ENCODE measurements at regions not wholly inside any gene's neighbourhood (a gene's known extent, or its start where the extent isn't known, plus 50 kb on each side); places are given as distances from the start of the nearest gene placed in this dataset.

GRCh38 chr2:23012499-23012898, 372.5 kb upstream of the KLHL29 start:
- no peak overlapping the region for H3K27ac ChIP-seq (ENCODE audit: extremely low read length, insufficient read depth, low read length)
- in situ Hi-C loops (cut with HindIII; ENCODE audit: extremely low pct_ligation_motif_present, low pct_unique_long_range_greater_than_20kb) (no loop called here), intact Hi-C loops (cut with micrococcal nuclease; ENCODE audit: unreplicated experiment) (no loop called here)
- H3K27me3 ChIP-seq (ENCODE audit: control insufficient read depth in 1 of 2, insufficient read depth in 2 of 2, low read length in 2 of 2): no peaks in the 10 kb centered on the region
- POLR2A ChIA-PET: no interaction called here
- no peak for DNase-seq (ENCODE audit: low spot score)
- H3K36me3 ChIP-seq (replicated peaks in 1 of 2; ENCODE audit: control insufficient read depth in 1 of 2, insufficient read depth in 2 of 2, low read length in 2 of 2): no peaks in the 10 kb centered on the region
- 4% methylated on average over 2 of the region's 2 CpGs for WGBS (ENCODE audit: low lambda C conversion rate)
- FAIRE-seq: no peak
- peaks cover 6% of the 10 kb centered on the region; the same call in 1 of the 2 replicates for H3K9me3 ChIP-seq (ENCODE audit: low read length)
- H3K4me2 ChIP-seq (ENCODE audit: low read depth, low read length): no peak overlapping the region
- no peaks in the 10 kb centered on the region for H4K20me1 ChIP-seq (ENCODE audit: insufficient read depth, low read length)
- TF ChIP-seq ZFP36L2 (CRISPR knock-in tag; IDR thresholded peaks at IDR 0.05) (no peak), ZNF414 (CRISPR knock-in tag; IDR thresholded peaks at IDR 0.05) (no peak), WIZ (CRISPR knock-in tag; IDR thresholded peaks at IDR 0.05) (no peak), KDM5B (CRISPR knock-in tag; IDR thresholded peaks at IDR 0.05; ENCODE audit: borderline replicate concordance) (no peak), POLR2AphosphoS2 (IDR thresholded peaks at IDR 0.05; ENCODE audit: low read depth, low read length) (no peak), MXD1 (CRISPR knock-in tag; IDR thresholded peaks at IDR 0.05) (no peak), NFYC (CRISPR knock-in tag; IDR thresholded peaks at IDR 0.05) (no peak), ZNF672 (CRISPR knock-in tag; IDR thresholded peaks at IDR 0.05) (no peak), ZNF710 (CRISPR knock-in tag; IDR thresholded peaks at IDR 0.05; ENCODE audit: borderline replicate concordance) (no peak), PAF1 (CRISPR knock-in tag; IDR thresholded peaks at IDR 0.05) (no peak), HIVEP1 (CRISPR knock-in tag; IDR thresholded peaks at IDR 0.05) (no peak)
- H3K4me1 ChIP-seq (ENCODE audit: insufficient read depth, low read length): no peaks in the 10 kb centered on the region
- no peak overlapping the region for H2AFZ ChIP-seq (ENCODE audit: low read length)
- H3K9ac ChIP-seq (ENCODE audit: insufficient read depth, low read depth, low read length): no peak overlapping the region
- CTCF ChIA-PET (ENCODE audit: low intra/inter-chr PET ratio, low total read pairs): no interaction called here
- ATAC-seq: no peak
- H3K4me3 ChIP-seq (replicated peaks in 1 of 3; ENCODE audit: insufficient read depth in 1 of 3, low read depth in 2 of 3, low read length in 3 of 3): no peak overlapping the region
- no TSS peak for BruUV-seq (replicated peaks)
- H3K79me2 ChIP-seq (ENCODE audit: insufficient read depth, low read length): no peaks in the 10 kb centered on the region

Measured in HepG2 (cell line).